HEK293T (cell line): ENCODE measurements at regions not wholly inside any gene's neighbourhood (a gene's known extent, or its start where the extent isn't known, plus 50 kb on each side); places are given as distances from the start of the nearest gene placed in this dataset.

ENCODE experiments used
- CTCF ChIA-PET: fragments of 350-600 bp; formaldehyde crosslinking; extraction: SDS; loops from one replicate; lab custom pipeline; 2021; ENCODE audit warnings: antibody characterized with exemption, inconsistent platforms; lab: Yijun Ruan, JAX
- POLR2A ChIA-PET: fragments of 350-600 bp; formaldehyde crosslinking; extraction: SDS; loops from one replicate; lab custom pipeline; 2020; ENCODE audit warnings: antibody characterized with exemption, inconsistent platforms; lab: Yijun Ruan, JAX
- DNase-seq: peaks from one replicate; pipeline ENCODE4 v3.0.0; 2012; ENCODE audit warnings: mixed read lengths; ENCODE audit errors: extremely low spot score
- ARNT ChIP-seq: fragments of 450-650 bp; IDR thresholded peaks from 2 replicates; pipeline ENCODE4 v1.6.1; 2017; ENCODE audit warnings: mild to moderate bottlenecking
- BHLHE40 ChIP-seq: fragments of 450-650 bp; IDR thresholded peaks from 2 replicates; pipeline ENCODE4 v1.6.1; 2016; ENCODE audit warnings: mild to moderate bottlenecking, moderate library complexity, borderline replicate concordance
- CTBP1 ChIP-seq: fragments of 450-650 bp; IDR thresholded peaks from 2 replicates; pipeline ENCODE4 v1.6.1; 2016; ENCODE audit warnings: borderline replicate concordance
- ELF4 ChIP-seq: fragments of 450-650 bp; IDR thresholded peaks from 2 replicates; pipeline ENCODE4 v1.6.1; 2017; ENCODE audit warnings: antibody characterized with exemption
- FOXA1 ChIP-seq: fragments of 450-650 bp; IDR thresholded peaks from 2 replicates; pipeline ENCODE4 v1.6.1; 2016; ENCODE audit warnings: mild to moderate bottlenecking
- FOXK2 ChIP-seq: fragments of 450-650 bp; IDR thresholded peaks from 2 replicates; pipeline ENCODE4 v1.6.1; 2016; ENCODE audit warnings: mild to moderate bottlenecking
- FOXM1 ChIP-seq: fragments of 450-650 bp; IDR thresholded peaks from 2 replicates; pipeline ENCODE4 v1.6.1; 2017; ENCODE audit warnings: mild to moderate bottlenecking, borderline replicate concordance
- HDGF ChIP-seq: fragments of 450-650 bp; IDR thresholded peaks from 2 replicates; pipeline ENCODE4 v1.6.1; 2017; ENCODE audit warnings: antibody characterized with exemption, borderline replicate concordance
- L3MBTL2 ChIP-seq: fragments of 450-650 bp; conservative IDR thresholded peaks from 2 replicates; pipeline ENCODE4 v1.6.1; 2016; ENCODE audit warnings: mild to moderate bottlenecking
- LEF1 ChIP-seq: fragments of 450-650 bp; IDR thresholded peaks from 2 replicates; pipeline ENCODE4 v1.6.1; 2017; ENCODE audit warnings: mild to moderate bottlenecking, borderline replicate concordance
- NFRKB ChIP-seq: fragments of 450-650 bp; IDR thresholded peaks from 2 replicates; pipeline ENCODE4 v1.6.1; 2016; ENCODE audit warnings: mild to moderate bottlenecking, moderate library complexity
- SP1 ChIP-seq: fragments of 450-650 bp; IDR thresholded peaks from 2 replicates; pipeline ENCODE4 v1.6.1; 2017
- SUZ12 ChIP-seq: fragments of 450-650 bp; IDR thresholded peaks from 2 replicates; pipeline ENCODE4 v1.6.1; 2016; ENCODE audit warnings: mild to moderate bottlenecking
- TARDBP ChIP-seq: fragments of 450-650 bp; IDR thresholded peaks from 2 replicates; pipeline ENCODE4 v1.6.1; 2016
- ZNF384 ChIP-seq: fragments of 450-650 bp; IDR thresholded peaks from 2 replicates; pipeline ENCODE4 v1.6.1; 2016
- TF ChIP-seq, protein P1 (sequence below): fragments of 450-650 bp; IDR thresholded peaks from 2 replicates; pipeline ENCODE4 v1.6.1; 2016

GRCh38 chr6:134420614-134421181 lies 102.8 kb upstream of the SGK1 start:
- no peak for DNase-seq
- TF ChIP-seq ZNF384, result no peak
- TF ChIP-seq FOXM1, result no peak
- TF ChIP-seq, protein P1, sequence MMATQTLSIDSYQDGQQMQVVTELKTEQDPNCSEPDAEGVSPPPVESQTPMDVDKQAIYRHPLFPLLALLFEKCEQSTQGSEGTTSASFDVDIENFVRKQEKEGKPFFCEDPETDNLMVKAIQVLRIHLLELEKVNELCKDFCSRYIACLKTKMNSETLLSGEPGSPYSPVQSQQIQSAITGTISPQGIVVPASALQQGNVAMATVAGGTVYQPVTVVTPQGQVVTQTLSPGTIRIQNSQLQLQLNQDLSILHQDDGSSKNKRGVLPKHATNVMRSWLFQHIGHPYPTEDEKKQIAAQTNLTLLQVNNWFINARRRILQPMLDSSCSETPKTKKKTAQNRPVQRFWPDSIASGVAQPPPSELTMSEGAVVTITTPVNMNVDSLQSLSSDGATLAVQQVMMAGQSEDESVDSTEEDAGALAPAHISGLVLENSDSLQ, result no peak
- no peak for TF ChIP-seq FOXA1
- no peak for TF ChIP-seq HDGF
- TF ChIP-seq SUZ12, result no peak
- no peak for TF ChIP-seq FOXK2
- TF ChIP-seq ELF4, result no peak
- POLR2A ChIA-PET, result no interaction called here
- CTCF ChIA-PET, result no interaction called here

GRCh38 chr6:134419716-134420115 lies 101.8 kb upstream of the SGK1 start:
- no peak for DNase-seq
- TF ChIP-seq LEF1, result no peak
- TF ChIP-seq L3MBTL2, result no peak
- TF ChIP-seq, protein P1, result no peak
- no peak for TF ChIP-seq BHLHE40
- TF ChIP-seq ELF4, result no peak
- no peak for TF ChIP-seq ARNT
- no peak for TF ChIP-seq FOXM1
- no peak for TF ChIP-seq HDGF
- no peak for TF ChIP-seq SP1
- no peak for TF ChIP-seq FOXK2
- TF ChIP-seq TARDBP, result no peak
- TF ChIP-seq FOXA1, result no peak
- TF ChIP-seq ZNF384, result no peak
- ChIA-PET CTCF (no interaction called here), POLR2A (no interaction called here)

- DNase-seq, result no peak
- POLR2A ChIA-PET, result no interaction called here
- no peak for TF ChIP-seq BHLHE40
- no peak for TF ChIP-seq SUZ12
- TF ChIP-seq FOXK2, result no peak
- TF ChIP-seq FOXM1, result no peak
- no peak for TF ChIP-seq NFRKB
- no peak for TF ChIP-seq SP1
- TF ChIP-seq, protein P1, result no peak
- TF ChIP-seq ZNF384, result no peak
- no peak for TF ChIP-seq LEF1
- CTCF ChIA-PET, result no interaction called here
Observed at GRCh38 chr6:134416418-134417154, 98.7 kb upstream of the SGK1 start.

GRCh38 chr6:134415656-134416055 lies 97.7 kb upstream of the SGK1 start:
- CTCF ChIA-PET, result no interaction called here
- POLR2A ChIA-PET, result no interaction called here
- no peak for TF ChIP-seq NFRKB
- TF ChIP-seq ARNT, result no peak
- no peak for TF ChIP-seq FOXA1
- no peak for TF ChIP-seq FOXK2
- no peak for TF ChIP-seq LEF1
- no peak for TF ChIP-seq FOXM1
- TF ChIP-seq SP1, result no peak
- no peak for TF ChIP-seq SUZ12
- no peak for TF ChIP-seq BHLHE40
- DNase-seq, result no peak

DNA sequence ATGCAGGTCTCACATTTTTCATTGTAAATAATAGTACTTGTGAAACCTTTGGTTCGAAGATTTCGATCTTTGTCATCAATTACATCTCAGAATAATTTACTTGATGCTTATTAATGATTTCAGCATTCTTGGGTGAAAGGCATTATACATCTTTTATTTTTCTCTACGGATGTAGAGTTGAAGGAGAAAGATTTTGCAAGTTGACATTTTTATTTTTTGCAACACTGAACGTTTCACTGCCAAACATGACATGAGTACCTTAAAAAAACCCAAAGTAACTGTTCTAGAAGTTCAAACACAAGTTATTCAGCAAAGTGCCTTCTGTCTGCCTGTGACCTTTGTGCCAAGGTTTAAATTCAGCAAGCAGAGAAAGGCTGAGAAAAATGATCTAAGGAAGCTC lies 97.3 kb upstream of the SGK1 start:
- ChIA-PET CTCF (no interaction called here), POLR2A (no interaction called here)
- TF ChIP-seq LEF1 (no peak), SP1 (no peak), BHLHE40 (no peak), ELF4 (no peak), TARDBP (no peak), CTBP1 (no peak)
- no peak for DNase-seq

- CTCF ChIA-PET, result interaction anchor here (0.7 kb wide), 1 partner anchor 16 kb away, joined by 3 read pairs; no protein-coding TSS in a partner anchor
- POLR2A ChIA-PET, result no interaction called here
- no peak for DNase-seq
- no peak for TF ChIP-seq ELF4
- TF ChIP-seq TARDBP, result no peak
- TF ChIP-seq HDGF, result no peak
- no peak for TF ChIP-seq LEF1
- TF ChIP-seq L3MBTL2, result no peak
- TF ChIP-seq SUZ12, result no peak
- TF ChIP-seq ARNT, result no peak
- TF ChIP-seq ZNF384, result no peak
- no peak for TF ChIP-seq BHLHE40
- TF ChIP-seq SP1, result no peak
- no peak for TF ChIP-seq FOXK2
- TF ChIP-seq CTBP1, result no peak
- TF ChIP-seq, protein P1, result no peak
- TF ChIP-seq FOXA1, result no peak
Observed at GRCh38 chr6:134414793-134415192, 96.9 kb upstream of the SGK1 start.
